Mesothelial cell of epicardium (in vitro differentiated cells): ENCODE measurements at regions not wholly inside any gene's neighbourhood (a gene's known extent, or its start where the extent isn't known, plus 50 kb on each side); places are given as distances from the start of the nearest gene placed in this dataset.

Experiments used
- DNase-seq, 2 experiments: peaks; one replicate each; pipeline ENCODE4 v3.0.0; 2021; ENCODE audit warnings: low spot score in 2 of 2; ENCODE audit not compliant: unreplicated experiment in 2 of 2
- H3K27ac Mint-ChIP-seq: 2 replicates; pipeline ENCODE4 v1.8.0; 2021; ENCODE audit warnings: mixed read lengths
- H3K27me3 Mint-ChIP-seq: 2 replicates; pipeline ENCODE4 v1.8.0; 2021; ENCODE audit warnings: low read depth, mixed read lengths
- H3K36me3 Mint-ChIP-seq: 2 replicates; pipeline ENCODE4 v1.8.0; 2021; ENCODE audit warnings: mixed read lengths
- H3K4me1 Mint-ChIP-seq: 2 replicates; pipeline ENCODE4 v1.8.0; 2021; ENCODE audit warnings: mixed read lengths
- H3K4me3 Mint-ChIP-seq: 2 replicates; pipeline ENCODE4 v1.8.0; 2021; ENCODE audit warnings: mild to moderate bottlenecking, moderate library complexity, mixed read lengths
- H3K9me3 Mint-ChIP-seq: 2 replicates; pipeline ENCODE4 v1.8.0; 2021; ENCODE audit warnings: mixed read lengths
- CTCF ChIP-seq: fragments of 200-600 bp; sonication (generic); IDR thresholded peaks from one replicate; pipeline ENCODE4 v1.5.0; 2021; ENCODE audit warnings: antibody characterized with exemption; ENCODE audit not compliant: unreplicated experiment

GRCh38 chr6:3900744-3901336 lies 51.7 kb downstream of the FAM50B start:
- H3K36me3 Mint-ChIP-seq, result no peaks in the 10 kb centered on the region
- no peak overlapping the region for H3K27ac Mint-ChIP-seq
- no peak for TF ChIP-seq CTCF
- no peaks in the 10 kb centered on the region for H3K27me3 Mint-ChIP-seq
- peaks cover 5% of the 10 kb centered on the region for H3K9me3 Mint-ChIP-seq
- peaks cover 14% of the 10 kb centered on the region for H3K4me1 Mint-ChIP-seq
- no peak overlapping the region for H3K4me3 Mint-ChIP-seq
- no peak for DNase-seq

DNA sequence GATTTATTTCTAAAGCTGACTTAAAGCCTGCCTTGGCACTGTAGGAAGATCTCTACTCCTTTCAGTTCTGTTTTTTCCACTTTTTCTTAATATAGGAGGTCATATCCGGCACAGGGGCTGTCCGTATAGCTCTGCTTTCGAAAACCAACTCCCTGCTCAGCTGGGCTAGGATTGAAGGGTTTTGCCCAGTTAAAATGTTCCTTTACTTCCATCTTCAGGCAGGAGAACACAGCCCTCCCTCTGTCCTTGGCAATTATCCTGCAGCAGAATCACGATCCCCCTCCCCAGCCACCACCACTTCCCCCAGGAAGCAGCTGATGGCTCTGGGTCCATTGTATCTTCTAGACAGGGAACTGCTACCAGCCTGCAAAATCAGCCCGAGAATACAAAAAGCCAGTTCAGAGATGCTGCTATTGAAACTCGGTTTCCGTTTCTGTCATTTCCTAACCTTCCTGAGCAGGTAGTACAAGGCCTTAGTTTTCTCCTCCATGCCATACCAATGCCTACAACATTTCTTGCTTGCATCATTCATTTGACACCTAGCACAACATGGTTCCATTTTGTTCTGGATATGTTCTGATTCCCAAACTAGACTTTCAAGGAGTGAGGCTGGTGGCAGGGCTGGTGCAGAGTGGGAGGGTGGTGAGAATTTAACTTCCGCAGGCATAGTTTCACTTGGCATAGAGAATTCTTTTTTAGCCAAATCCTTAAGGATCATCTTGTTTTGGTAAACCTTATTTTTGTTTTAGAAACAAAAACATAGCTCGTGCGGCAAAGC lies 53.9 kb downstream of the FAM50B start:
- no peaks in the 10 kb centered on the region for H3K27me3 Mint-ChIP-seq
- no peak overlapping the region for H3K4me3 Mint-ChIP-seq
- no peaks in the 10 kb centered on the region for H3K36me3 Mint-ChIP-seq
- peaks cover 35% of the 10 kb centered on the region for H3K4me1 Mint-ChIP-seq
- TF ChIP-seq CTCF, result no peak
- no peak overlapping the region for H3K27ac Mint-ChIP-seq
- no peak for DNase-seq
- H3K9me3 Mint-ChIP-seq, result peaks cover 4% of the 10 kb centered on the region

- no peaks in the 10 kb centered on the region for H3K9me3 Mint-ChIP-seq
- peaks cover 43% of the 10 kb centered on the region for H3K4me1 Mint-ChIP-seq
- H3K27ac Mint-ChIP-seq, result no peak overlapping the region
- H3K36me3 Mint-ChIP-seq, result no peaks in the 10 kb centered on the region
- DNase-seq, result no peak
- no peaks in the 10 kb centered on the region for H3K27me3 Mint-ChIP-seq
- no peak for TF ChIP-seq CTCF
- no peak overlapping the region for H3K4me3 Mint-ChIP-seq
Observed at GRCh38 chr6:3904518-3904917, 55.3 kb downstream of the FAM50B start.

DNA sequence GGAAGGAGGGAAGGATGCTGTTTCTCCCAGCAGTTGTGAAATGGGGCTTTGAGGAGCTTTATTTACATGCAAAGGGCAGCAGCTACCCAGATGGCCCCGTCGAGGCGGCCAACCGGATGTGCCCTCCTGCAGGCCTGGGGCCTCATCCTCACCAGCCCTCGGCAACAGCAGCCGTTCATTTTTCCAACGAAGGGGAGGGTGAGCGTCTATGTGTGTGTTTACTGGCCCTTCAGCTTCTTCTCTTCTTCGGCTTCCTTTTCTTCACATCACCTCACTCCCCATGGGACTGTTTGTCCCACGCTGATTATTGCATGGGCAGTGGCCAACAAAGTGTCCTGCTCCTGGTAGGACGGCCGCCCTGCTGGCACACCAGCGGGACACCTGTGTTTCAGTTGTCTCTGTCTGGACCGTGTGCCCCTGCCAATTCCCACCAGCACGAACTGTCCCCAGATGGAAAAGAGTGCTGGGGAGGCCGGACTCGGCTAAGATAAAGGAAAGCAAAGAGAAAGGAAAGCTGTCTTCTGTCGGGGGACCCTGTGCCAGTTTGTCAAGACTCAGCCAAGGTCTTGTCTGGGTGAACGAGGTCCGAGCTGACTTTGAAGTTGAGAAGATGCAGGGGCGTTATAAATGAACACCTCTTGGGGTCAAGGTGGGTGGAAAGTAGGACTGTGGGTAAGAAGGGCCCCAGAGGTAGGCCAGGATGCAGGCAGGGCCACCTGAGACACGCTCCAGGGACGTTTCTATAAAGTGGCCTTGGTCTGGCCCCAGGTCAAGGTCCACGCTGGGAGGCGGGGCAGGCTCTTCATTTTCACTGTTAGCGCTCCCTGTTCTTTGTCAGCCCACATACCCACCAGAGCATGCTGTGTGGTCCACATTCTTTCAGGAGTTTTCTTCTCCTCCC lies 57.0 kb downstream of the FAM50B start:
- Mint-ChIP-seq H3K9me3 (no peaks in the 10 kb centered on the region), H3K36me3 (no peaks in the 10 kb centered on the region), H3K4me1 (peaks cover 51% of the 10 kb centered on the region), H3K27me3 (no peaks in the 10 kb centered on the region), H3K27ac (peak overlapping the region; percentile 52), H3K4me3 (no peak overlapping the region)
- TF ChIP-seq CTCF, result no peak
- no peak for DNase-seq

DNA sequence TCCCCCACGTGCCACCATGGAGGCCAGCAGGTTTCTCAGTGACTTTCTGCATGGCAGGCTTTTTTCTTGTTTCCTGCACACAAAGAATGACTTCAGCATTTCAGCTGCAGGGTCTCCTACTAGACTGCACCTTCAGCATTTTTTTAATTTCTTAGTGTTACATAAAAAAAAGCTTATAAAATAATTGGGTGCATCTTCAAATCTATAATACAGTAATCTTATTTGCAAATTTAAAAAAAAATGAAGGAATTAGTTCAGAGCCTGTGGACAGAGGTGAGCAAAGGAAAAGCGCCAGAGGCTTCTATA lies 57.6 kb downstream of the FAM50B start:
- peak overlapping the region; percentile 52 for H3K27ac Mint-ChIP-seq
- H3K9me3 Mint-ChIP-seq, result no peaks in the 10 kb centered on the region
- no peaks in the 10 kb centered on the region for H3K36me3 Mint-ChIP-seq
- H3K4me3 Mint-ChIP-seq, result no peak overlapping the region
- H3K27me3 Mint-ChIP-seq, result no peaks in the 10 kb centered on the region
- TF ChIP-seq CTCF, result no peak
- no peak for DNase-seq
- peaks cover 56% of the 10 kb centered on the region for H3K4me1 Mint-ChIP-seq
